ENCODE measurements at regions not wholly inside any gene's neighbourhood (a gene's known extent, or its start where the extent isn't known, plus 50 kb on each side); places are given as distances from the start of the nearest gene placed in this dataset.
A peak's percentile ranks its signal among the peaks of the same experiment; 100 is the strongest.

DNA sequence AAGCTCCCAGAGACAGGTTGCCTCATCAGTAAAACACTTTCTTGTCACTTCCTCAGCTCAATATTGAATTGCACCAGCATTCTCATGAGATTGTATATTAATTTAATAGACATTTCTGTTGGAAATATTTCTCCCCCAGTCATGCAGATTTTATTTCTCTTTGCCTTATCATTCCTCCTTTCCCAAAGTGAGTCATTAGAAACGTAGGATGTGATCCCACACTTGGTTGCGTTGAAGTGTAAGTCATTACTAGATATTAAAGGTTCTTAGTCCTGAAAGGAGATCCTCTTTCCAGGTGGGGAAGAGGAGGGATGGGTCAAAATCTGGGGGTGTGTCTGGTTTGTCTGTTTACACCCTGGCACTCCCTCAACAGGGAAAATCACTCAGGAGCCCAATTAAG lies 438.2 kb downstream of the SLC4A3 start:
- DNase-seq, result no peak

DNA sequence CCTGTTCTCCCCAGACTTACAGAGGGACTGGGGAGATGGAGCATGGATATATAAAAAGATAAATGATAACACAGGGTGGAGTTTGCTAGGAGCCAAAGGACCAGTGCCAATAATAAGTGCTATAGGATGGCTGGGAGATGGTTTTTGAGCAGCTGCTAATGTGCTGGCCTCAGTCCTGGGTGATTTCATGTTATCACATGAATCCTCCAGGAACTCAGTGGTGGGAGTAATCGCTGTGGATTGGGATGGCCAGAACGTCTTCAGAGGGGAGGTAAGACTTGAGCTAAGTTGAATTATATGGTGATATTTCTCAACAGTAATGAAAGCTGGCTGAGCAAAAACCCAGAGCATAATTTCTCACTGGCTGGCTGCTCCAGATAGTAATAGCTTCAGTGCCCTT lies 441.4 kb downstream of the SLC4A3 start:
- no peak for DNase-seq

DNA sequence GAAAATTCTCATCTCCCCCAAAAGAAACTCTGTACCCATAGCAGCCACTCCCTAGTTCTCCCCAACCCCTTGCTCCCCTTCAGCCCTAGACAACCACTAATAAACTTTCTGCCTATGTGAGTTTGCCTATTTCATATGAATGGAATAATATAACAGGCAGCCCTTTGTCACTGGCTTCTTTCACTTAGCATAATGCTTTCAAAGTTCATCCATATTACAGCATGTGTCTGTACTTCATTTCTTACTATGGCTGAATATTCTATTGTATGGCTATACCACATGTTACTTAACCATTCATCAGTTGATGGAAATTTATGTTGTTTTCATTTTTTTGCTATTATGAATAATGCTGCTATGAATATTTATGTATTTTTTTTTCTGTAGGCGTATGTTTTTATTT lies 442.9 kb downstream of the SLC4A3 start:
- DNase-seq, result no peak

GRCh38 chr2:220071696-220072095 lies 444.3 kb downstream of the SLC4A3 start:
- no peak for DNase-seq

DNA sequence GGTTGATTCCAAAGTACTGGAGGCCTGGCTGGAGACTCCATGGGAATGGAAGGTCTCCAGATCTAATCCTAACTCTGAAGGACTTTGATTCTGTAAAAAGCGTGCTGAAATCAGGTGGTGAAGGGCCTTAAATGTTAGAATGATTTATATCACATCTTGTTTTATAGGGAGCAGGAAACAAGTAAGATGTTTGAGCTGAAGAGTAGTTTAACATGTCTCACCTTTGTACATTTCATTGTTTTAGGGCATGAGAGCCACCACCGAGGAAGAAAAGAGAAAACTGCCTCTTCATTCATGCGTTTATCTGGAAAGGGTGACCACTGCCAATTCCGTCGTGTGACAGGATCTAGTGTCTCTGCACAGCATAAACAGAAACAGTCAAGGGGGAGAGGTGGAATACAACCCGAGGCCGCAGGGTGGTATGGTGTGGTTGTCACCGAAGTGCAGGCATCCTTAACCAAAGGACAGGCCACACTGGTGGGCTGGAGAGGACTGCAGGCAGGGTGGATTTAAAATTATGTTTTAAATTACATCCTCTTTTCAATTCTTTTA lies 445.3 kb downstream of the SLC4A3 start:
- no peak for DNase-seq

- no peak for DNase-seq
Observed at GRCh38 chr2:220075835-220076234, 448.4 kb downstream of the SLC4A3 start.

DNA sequence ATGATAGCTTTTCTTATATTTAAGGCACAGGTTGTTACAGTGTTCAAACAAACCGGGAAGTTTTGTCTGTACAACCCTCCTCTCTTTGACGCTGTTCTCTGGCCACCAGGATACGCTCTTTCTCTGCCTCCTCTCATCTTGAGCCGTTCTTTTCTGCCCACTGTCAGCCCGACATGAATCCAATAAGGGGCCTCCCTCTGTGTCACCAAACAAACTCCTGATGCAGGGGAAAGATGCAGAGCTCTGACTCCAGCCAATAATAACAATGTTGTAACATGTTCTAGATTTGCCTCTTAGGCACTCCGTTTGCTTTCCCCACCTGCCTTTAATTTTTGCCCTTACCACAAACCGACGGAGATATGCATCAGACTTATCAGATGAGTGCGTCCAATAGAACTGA lies 449.3 kb downstream of the SLC4A3 start:
- DNase-seq, result peak; percentile 2

DNA sequence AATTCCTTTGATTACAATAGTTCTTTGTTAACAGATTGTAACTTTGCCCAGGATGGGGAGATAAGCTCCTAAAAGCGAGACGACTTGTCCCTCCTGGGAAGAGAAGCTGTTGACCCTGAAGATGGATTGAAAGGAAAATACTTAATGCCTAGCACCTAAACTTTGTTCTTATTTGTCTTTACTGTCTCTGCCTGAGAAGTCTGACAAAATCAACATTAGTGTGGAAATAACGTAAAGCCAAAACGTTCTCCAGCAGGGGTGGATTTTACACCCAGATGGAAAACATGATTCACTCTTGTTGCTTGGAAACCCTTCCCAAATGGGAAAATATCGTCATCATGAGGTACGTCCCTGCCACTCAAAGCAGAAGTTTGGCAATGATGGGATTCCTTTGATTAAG lies 450.1 kb downstream of the SLC4A3 start:
- no peak for DNase-seq

- DNase-seq, result no peak
Observed at GRCh38 chr2:220078439-220078838, 451.0 kb downstream of the SLC4A3 start.

- no peak for DNase-seq
Observed at GRCh38 chr2:220079595-220079994, 452.2 kb downstream of the SLC4A3 start.

DNA sequence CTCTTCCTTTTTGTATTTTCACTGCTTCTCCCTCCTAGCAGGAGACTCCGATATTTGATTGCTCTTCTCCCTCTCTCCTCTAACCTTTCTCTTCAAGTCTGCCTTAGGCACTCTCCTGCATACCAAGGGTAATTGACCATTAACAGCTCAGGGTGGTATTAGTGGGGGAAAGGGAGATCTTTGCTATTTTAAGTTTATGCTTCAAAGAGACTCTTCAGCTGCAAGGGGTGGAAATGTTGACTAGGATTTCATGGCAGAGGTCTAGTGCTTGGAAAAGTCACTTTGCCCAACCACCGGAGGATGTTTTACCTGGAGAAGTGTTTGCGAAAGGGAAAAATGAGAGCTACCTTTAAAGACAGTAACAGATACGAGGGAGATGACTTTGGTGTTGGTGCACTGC lies 453.7 kb downstream of the SLC4A3 start:
- DNase-seq, result no peak

DNA sequence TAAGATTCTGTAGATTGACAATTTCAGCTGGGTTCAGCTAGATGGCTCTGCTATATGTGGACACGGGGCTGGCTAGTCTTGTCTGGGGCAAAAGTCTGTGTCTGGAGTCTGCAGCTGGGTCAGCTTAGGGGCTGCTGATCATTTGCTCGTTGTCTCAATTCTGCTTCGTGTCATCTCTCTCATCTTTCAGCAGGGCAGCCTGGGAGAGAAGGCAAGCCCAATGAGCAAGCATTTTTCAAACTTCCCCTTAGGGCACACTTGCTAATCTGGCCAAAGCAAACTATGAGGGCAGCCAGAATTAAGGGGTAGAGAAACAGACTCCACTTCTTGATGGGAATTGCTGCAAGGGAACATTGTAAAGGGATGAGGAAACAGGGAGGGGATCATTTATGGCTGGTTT lies 462.6 kb downstream of the SLC4A3 start:
- DNase-seq, result no peak

GRCh38 chr2:220096406-220096805 lies 469.0 kb downstream of the SLC4A3 start:
- DNase-seq, result no peak

DNA sequence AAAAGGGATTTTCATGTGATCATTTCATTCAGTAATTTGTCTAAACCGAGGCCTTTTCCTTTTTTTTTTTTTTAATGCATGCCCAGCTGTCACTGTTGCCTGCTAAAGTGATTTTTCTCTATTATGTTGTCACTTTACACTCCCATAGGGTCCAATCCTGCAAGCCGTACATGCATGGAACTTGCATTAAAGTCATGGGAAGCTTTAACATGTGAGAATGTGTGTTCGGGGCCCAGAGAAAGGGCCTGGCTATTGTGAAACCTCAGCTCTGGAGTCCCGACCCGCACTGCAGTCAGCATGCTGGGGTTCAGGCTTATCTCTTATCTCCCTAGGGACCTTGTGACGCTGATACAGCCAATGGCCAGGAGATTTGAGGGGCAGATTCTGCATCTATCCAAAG lies 474.6 kb downstream of the SLC4A3 start:
- no peak for DNase-seq

DNA sequence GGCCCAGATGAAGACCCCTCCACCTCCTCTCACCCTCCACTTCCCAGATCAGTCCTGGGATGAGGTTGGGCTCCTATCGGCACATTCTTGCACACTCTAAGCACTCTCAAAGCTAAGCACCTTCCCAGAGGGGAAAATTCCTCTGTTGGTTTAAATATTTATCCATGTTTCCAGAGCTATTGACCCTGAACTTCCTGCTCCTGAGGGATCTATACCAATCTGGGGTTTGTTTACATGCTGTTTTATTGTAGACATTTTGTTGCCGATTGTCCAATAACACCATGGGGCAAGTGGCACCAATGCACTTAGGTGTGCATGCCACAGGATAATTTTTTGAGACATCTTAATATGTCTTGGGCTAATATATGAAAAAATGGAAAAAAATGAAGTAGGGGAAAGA lies 476.2 kb downstream of the SLC4A3 start:
- DNase-seq, result no peak

DNA sequence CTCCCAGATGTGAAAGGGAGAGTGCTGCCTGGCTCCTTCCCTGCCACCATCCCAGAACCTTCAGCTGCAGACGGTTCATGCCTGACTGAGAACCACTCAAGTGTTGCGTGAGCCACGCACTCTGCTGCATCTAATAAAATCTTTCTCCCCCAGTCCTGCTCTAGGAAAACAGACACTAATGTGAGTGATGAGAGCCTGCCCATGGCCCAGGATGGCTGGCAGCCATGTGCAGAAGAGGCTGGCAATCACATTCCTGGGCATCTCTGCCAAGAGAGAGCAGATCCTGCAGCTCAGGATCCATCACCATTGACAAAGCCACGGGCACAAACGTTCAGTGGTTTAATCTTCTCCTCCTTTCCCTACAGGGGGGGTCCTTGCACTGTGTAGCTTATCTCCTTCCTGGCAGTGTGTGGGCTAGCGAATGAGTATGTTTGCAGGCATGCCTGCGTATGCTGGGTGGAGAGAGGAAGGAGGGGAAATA lies 477.5 kb downstream of the SLC4A3 start:
- DNase-seq, result no peak

GRCh38 chr2:220106065-220106464 lies 478.6 kb downstream of the SLC4A3 start:
- no peak for DNase-seq

DNA sequence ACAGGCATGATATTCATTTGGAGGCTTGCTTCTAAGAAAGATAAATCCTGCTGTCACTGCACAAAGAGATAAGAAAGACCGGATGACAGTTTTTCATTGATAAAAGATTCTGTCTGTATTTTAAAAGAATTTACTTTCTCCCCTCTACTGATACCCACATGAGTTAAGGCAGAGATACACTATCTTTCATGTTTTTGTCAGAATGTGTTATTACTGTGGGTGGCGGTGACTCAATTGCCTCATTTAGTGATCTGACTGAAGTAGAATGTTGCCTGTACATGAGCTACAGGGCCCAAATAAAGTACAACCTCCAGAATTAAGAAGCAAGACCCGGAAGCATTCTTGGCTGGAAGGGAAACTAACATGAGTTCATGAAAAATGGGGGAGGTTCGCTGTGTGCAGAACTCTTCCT lies 480.0 kb downstream of the SLC4A3 start:
- DNase-seq, result no peak

DNA sequence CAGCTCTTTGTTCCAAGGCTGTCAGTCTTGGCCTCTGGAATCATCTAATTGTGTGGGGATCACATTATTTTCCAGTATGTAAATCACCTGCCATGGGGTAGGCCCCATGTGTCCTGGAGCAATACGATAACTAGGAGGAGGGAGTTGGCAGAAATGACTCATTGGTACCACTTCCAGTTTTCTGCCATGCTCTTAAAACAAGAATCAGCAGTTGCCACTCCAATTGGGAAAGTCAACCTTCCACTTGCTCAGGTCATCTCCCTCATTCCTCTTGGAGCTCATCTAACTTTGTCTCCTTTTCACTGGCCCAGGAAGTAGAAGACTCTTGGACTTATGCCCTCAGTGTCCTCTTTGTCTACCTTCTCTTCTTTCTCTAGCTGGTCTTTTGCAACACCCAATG lies 487.0 kb downstream of the SLC4A3 start:
- DNase-seq, result no peak

DNA sequence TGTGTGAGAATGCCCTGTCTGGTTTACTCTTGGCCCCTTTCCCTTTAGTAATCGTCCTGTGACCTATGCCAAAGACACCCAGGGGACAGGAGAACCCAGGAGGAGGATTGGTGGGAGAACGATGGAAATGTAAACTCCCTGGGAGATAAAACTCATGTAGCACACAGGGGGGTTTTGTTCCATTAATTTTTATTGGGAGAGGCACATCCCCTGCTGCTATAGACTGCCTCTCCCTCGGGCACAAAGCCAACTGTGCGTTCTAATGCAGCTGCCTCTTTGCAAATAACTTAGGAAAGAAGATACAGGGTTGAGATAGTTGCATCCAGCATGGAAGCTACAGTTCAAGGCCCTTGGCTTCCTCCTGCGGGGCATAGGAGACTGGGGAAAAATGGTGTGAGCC lies 489.6 kb downstream of the SLC4A3 start:
- DNase-seq, result peak; percentile 7

DNA sequence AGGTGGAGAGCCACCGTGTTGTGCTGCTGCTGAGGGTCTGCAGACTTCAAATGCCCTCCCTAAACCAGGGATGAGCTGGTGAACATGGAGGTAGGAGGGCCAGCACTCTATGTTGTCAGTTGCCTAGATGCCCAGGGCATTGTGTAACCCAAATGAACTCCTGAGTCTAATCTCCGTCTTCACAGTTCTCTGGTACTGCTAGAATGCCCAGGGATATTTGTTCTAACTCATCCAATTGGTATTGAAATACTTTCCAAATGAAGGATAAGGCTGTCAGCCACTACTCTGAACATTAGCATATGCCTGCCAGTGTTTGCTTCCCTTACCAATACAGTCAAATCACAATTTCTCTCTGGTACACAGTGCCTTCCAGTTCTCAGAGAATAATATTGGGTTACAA lies 492.6 kb downstream of the SLC4A3 start:
- DNase-seq, result no peak

DNA sequence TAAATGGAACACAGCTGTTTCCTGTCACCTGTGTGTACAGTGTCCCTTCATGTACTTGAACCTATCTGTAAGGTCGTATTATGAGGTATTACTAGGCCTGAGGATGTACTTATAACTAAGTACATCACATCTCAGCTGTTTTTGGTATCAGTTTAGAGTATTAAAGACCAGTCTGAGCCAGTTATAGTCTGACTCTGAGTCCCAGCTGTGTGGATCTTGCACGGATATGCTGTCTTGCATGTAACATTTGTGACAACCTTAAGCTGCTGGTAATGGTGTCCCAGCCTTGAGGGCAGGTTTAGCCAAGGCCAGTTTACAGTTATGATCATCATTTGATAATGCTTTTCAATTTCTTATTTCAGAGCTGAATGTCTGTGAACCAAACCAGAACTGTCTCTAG lies 496.3 kb downstream of the SLC4A3 start:
- DNase-seq, result peak; percentile 90

DNA sequence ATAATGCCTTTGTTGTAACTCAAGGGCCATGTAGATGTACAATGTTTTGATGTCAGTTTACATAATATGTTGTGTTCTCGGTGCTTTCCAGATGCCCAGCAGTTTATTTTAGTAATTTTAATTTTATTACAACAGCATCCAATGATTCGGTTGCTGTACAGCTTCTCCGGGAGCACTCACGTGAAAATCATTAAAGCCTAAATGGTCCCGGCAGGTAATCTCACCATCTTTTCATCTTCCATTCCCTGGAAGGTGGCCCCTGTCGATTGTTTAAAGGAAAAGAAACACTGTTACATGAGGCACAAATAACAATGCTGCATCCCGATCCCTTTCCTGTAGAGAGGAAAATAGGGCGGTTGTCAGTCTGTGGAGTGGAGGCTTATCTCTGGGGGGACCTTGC lies 498.1 kb downstream of the SLC4A3 start:
- no peak for DNase-seq

DNA sequence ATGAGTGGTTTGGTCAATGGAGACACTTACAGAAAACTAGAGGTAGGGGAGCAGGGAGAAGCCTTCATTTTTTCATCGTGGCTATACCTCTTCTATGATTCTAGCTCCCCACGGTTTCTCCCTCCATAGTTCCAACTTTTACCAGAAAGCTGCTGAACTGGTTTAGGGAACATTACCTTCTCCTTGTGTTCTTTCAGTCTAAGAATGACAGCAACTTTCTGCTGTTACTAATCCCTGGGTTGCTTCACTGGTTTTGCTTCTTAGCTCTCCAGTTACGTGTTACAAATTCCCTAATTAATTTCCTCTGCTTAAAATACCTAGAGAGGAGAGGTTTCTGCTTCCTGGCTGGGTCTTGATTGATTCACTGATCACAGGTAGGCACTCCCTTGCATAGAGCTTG lies 499.9 kb downstream of the SLC4A3 start:
- no peak for DNase-seq

DNA sequence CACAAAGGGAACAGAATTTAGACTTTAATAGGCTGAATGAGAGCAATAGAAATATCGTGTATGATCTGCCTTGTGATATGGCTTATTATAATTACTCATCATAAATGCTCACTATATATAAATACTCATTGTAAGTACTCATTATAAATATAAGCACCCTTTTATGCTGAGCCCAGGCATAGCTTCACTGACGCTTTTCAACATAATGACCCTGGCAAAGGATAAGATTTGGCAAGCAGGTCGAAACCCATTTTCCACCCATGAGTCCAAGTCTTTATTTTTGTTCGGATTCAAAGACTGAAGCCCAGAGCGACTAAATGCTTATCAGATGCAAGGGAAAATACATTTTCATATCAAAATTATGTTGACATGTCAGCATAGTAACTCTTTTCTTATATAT lies 500.4 kb downstream of the SLC4A3 start:
- DNase-seq, result no peak

DNA sequence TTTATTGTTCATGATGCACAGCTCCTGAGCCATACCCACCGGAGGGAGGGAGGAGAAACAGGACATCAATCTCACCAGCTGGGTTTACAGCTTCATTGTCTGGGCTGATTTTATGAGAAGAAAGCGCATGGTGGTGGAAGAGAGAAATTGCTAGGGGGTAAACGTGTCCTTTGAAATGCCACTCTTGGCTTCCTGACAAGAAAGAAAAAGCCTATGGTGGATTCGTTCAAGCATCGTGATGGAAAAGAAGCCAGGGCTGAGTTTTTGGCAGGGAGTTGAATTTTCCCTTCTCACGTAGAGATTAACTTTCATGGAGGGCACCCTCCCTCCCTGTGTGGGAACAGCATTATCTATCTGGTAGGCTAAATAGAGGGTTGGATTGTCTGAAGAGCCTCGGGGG lies 502.0 kb downstream of the SLC4A3 start:
- no peak for DNase-seq
